AG10803 (cell line): ENCODE measurements at regions not wholly inside any gene's neighbourhood (a gene's known extent, or its start where the extent isn't known, plus 50 kb on each side); places are given as distances from the start of the nearest gene placed in this dataset.

ENCODE experiments used
- DNase-seq: peaks from one replicate; pipeline ENCODE4 v3.0.0; 2010; ENCODE audit warnings: low read depth
- H3K4me3 ChIP-seq: 2 replicates; pipeline ENCODE4 v1.5.1; 2011; ENCODE audit warnings: mild to moderate bottlenecking, low read length, control low read depth
- CTCF ChIP-seq: conservative IDR thresholded peaks from 2 replicates; pipeline ENCODE4 v1.5.1; 2011; ENCODE audit warnings: mild to moderate bottlenecking, low read length, control low read depth, inconsistent platforms

DNA sequence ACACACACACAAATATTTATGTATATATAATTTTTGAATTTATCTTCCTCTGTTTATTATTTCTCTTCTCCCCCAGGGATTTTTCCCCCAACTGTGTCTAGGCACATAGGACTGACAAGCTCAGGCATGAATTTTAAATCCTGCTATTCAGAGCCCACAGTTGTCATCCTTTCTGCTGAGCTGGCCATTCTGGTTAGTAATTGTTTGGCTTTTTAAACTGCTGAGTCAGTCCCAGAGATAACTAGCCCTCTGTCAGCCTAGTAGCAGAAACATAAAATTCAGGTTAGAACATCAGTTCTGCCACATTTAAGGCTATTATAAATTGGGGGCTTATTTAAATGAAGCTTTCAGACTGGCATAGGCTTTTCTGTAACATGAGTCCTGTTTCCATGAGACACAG is 151.7 kb upstream of the MAOA start:
- no peak for TF ChIP-seq CTCF
- H3K4me3 ChIP-seq, result no peak overlapping the region
- no peak for DNase-seq

DNA sequence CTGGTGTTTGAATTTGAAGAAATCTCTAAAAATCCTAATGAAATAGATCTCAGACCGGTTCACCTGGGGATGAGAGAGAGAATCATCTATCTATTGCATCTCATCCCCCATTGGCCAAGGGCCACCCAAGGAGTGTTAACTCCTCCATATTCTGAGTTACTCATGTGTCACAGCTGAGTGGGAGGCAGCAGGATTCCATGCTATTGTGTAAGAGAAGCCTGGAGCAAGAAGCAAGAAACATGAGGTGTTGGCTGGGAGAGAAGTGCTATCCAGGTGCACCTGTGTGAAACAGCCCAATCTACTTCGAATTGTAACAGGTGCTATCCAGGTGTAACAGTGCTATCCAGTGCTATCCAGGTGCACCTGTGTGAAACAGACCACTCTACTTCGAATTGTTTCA is 150.3 kb upstream of the MAOA start:
- no peak for TF ChIP-seq CTCF
- no peak for DNase-seq
- no peak overlapping the region for H3K4me3 ChIP-seq

GRCh38 chrX:43508694-43509093 is 147.4 kb upstream of the MAOA start:
- TF ChIP-seq CTCF, result no peak

GRCh38 chrX:43510209-43510608 is 145.9 kb upstream of the MAOA start:
- no peak for DNase-seq
- TF ChIP-seq CTCF, result no peak

More at GRCh38 chrX:43508694-43509093, 147.4 kb upstream of the MAOA start:
- no peak overlapping the region for H3K4me3 ChIP-seq
- no peak for DNase-seq

GRCh38 chrX:43513085-43513484 is 143.0 kb upstream of the MAOA start:
- no peak overlapping the region for H3K4me3 ChIP-seq
- DNase-seq, result no peak
- no peak for TF ChIP-seq CTCF

More at GRCh38 chrX:43510209-43510608, 145.9 kb upstream of the MAOA start:
- no peak overlapping the region for H3K4me3 ChIP-seq

DNA sequence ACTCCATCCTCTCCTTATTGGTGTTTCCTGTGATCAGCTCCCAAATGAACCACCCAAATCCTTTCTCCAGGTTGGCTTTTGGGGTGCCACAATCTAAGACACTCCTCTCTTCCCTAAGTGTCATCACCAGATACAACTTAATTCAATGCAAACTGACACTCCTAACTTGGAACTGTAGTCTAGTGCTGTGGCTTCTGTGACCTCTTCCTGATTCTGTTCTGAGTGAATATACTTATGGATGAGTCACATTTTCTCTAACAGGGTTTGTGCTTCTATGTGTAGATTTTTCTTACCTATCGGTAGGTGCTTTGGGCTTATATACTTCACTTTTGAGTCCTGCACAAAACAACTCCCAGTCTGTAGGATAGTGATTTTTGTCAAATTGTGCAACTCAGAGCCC is 141.3 kb upstream of the MAOA start:
- TF ChIP-seq CTCF, result no peak
- DNase-seq, result no peak
- H3K4me3 ChIP-seq, result no peak overlapping the region

- H3K4me3 ChIP-seq, result no peak overlapping the region
- DNase-seq, result no peak
- TF ChIP-seq CTCF, result no peak
Observed at GRCh38 chrX:43522582-43522981, 133.5 kb upstream of the MAOA start.
